ENCODE measurements at regions not wholly inside any gene's neighbourhood (a gene's known extent, or its start where the extent isn't known, plus 50 kb on each side); places are given as distances from the start of the nearest gene placed in this dataset.

- H3K36me3 Mint-ChIP-seq (ENCODE audit: low read depth) = peaks cover 23% of the 10 kb centered on the region
- DNase-seq = no peak
- H3K27me3 Mint-ChIP-seq (ENCODE audit: insufficient read depth) = no peaks in the 10 kb centered on the region
- H3K4me1 Mint-ChIP-seq (ENCODE audit: low read depth) = peaks cover 38% of the 10 kb centered on the region
- H3K27ac Mint-ChIP-seq = peak overlapping the region; percentile 61; the same call in 1 of the 2 replicates
- no peak overlapping the region for H3K4me3 Mint-ChIP-seq
- no peaks in the 10 kb centered on the region for H3K9me3 Mint-ChIP-seq
- TF ChIP-seq CTCF (IDR thresholded peaks at IDR 0.05) = no peak
Measured at GRCh38 chr18:73669297-73669696, 478.3 kb downstream of the FBXO15 start.

DNA sequence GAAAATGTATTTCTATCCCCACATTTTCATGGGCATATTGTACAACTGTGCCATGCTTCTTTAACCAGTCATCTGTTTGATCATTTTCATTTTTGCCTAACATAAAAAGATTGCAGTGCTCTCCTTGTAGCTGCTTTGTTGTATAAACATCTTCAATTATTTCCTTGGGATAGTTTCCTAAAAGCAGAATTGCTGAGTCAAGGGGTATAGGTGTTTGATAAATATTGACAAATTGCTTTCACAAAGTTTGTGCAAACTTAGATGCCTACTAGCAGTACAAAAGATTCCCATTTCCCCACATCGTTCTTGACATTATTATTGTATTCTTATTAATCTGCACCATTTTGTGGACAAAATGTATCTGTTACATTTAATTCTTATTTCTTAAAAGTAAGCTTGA is 479.6 kb downstream of the FBXO15 start:
- DNase-seq = no peak
- TF ChIP-seq CTCF (IDR thresholded peaks at IDR 0.05) = no peak
- Mint-ChIP-seq H3K4me1 (ENCODE audit: low read depth) (peaks cover 38% of the 10 kb centered on the region), H3K36me3 (ENCODE audit: low read depth) (peaks cover 17% of the 10 kb centered on the region; the same call in 1 of the 2 replicates), H3K9me3 (no peaks in the 10 kb centered on the region), H3K27me3 (ENCODE audit: insufficient read depth) (no peaks in the 10 kb centered on the region), H3K4me3 (no peak overlapping the region), H3K27ac (no peak overlapping the region)

- Mint-ChIP-seq H3K36me3 (ENCODE audit: low read depth) (peaks cover 8% of the 10 kb centered on the region; the same call in 1 of the 2 replicates), H3K27ac (no peak overlapping the region), H3K9me3 (no peaks in the 10 kb centered on the region), H3K4me1 (ENCODE audit: low read depth) (peaks cover 27% of the 10 kb centered on the region), H3K27me3 (ENCODE audit: insufficient read depth) (no peaks in the 10 kb centered on the region), H3K4me3 (no peak overlapping the region)
- TF ChIP-seq CTCF (IDR thresholded peaks at IDR 0.05) = no peak
- no peak for DNase-seq
Measured at GRCh38 chr18:73666772-73667171, 480.9 kb downstream of the FBXO15 start.

DNA sequence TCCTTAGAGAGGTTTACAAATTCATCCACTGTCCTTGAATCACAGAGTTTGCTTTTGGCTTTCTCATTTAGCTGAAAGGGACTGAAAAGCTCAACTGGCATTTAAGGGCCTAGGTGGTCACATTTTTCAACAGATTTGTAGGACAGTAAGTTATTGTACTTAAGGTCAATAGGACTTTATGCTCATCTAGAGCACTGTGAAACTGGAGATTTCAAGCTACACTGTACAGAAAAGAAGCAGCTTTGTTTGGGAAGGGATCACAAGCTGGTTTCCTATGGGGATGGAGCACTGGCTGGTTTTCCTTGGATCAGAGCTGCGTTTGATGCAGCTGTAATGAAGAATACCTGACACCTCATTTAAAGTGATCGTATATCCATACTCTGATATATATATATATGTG is 482.7 kb downstream of the FBXO15 start:
- DNase-seq = no peak
- Mint-ChIP-seq H3K9me3 (no peaks in the 10 kb centered on the region), H3K27ac (no peak overlapping the region), H3K4me1 (ENCODE audit: low read depth) (peaks cover 17% of the 10 kb centered on the region), H3K4me3 (no peak overlapping the region), H3K36me3 (ENCODE audit: low read depth) (peaks cover 11% of the 10 kb centered on the region; the same call in 1 of the 2 replicates), H3K27me3 (ENCODE audit: insufficient read depth) (no peaks in the 10 kb centered on the region)
- no peak for TF ChIP-seq CTCF (IDR thresholded peaks at IDR 0.05)

GRCh38 chr18:73663581-73663980 is 484.1 kb downstream of the FBXO15 start:
- H3K36me3 Mint-ChIP-seq (ENCODE audit: low read depth) = peaks cover 12% of the 10 kb centered on the region; the same call in 1 of the 2 replicates
- no peak for DNase-seq
- H3K4me3 Mint-ChIP-seq = no peak overlapping the region
- H3K27ac Mint-ChIP-seq = no peak overlapping the region
- TF ChIP-seq CTCF (IDR thresholded peaks at IDR 0.05) = no peak
- peaks cover 6% of the 10 kb centered on the region; the same call in 1 of the 2 replicates for H3K4me1 Mint-ChIP-seq (ENCODE audit: low read depth)
- H3K27me3 Mint-ChIP-seq (ENCODE audit: insufficient read depth) = no peaks in the 10 kb centered on the region
- no peaks in the 10 kb centered on the region for H3K9me3 Mint-ChIP-seq

GRCh38 chr18:73662421-73662820 is 485.2 kb downstream of the FBXO15 start:
- no peak overlapping the region for H3K27ac Mint-ChIP-seq
- no peaks in the 10 kb centered on the region for H3K27me3 Mint-ChIP-seq (ENCODE audit: insufficient read depth)
- DNase-seq = no peak
- H3K4me3 Mint-ChIP-seq = no peak overlapping the region
- peaks cover 12% of the 10 kb centered on the region; the same call in 1 of the 2 replicates for H3K36me3 Mint-ChIP-seq (ENCODE audit: low read depth)
- no peaks in the 10 kb centered on the region for H3K4me1 Mint-ChIP-seq (ENCODE audit: low read depth)
- no peak for TF ChIP-seq CTCF (IDR thresholded peaks at IDR 0.05)
- no peaks in the 10 kb centered on the region for H3K9me3 Mint-ChIP-seq

All from HFFc6 (cell line).